ENCODE measurements at regions not wholly inside any gene's neighbourhood (a gene's known extent, or its start where the extent isn't known, plus 50 kb on each side); places are given as distances from the start of the nearest gene placed in this dataset.

GRCh38 chr11:70764356-70764905 is 366.1 kb downstream of the CTTN start:
- no peak overlapping the region for H2AFZ ChIP-seq (ENCODE audit: low read depth, low read length)
- no peaks in the 10 kb centered on the region for H3K27me3 ChIP-seq (ENCODE audit: insufficient read depth, low read depth, low read length)
- H3K9me2 ChIP-seq (ENCODE audit: insufficient read depth, low read length), result no peaks in the 10 kb centered on the region
- H4K20me1 ChIP-seq (ENCODE audit: insufficient read depth), result no peaks in the 10 kb centered on the region
- TF ChIP-seq REST (IDR thresholded peaks at IDR 0.05; ENCODE audit: borderline replicate concordance) (no peak), POLR2AphosphoS5 (IDR thresholded peaks at IDR 0.05) (no peak), RAD21 (conservative IDR thresholded peaks at IDR 0.05) (no peak), EZH2 (IDR thresholded peaks at IDR 0.05; ENCODE audit: borderline replicate concordance, insufficient read depth, low read length, poor library complexity, severe bottlenecking) (no peak), EP300 (conservative IDR thresholded peaks at IDR 0.05; ENCODE audit: poor library complexity, severe bottlenecking) (no peak), MXI1 (conservative IDR thresholded peaks at IDR 0.05; ENCODE audit: poor library complexity, severe bottlenecking) (no peak), TAF1 (IDR thresholded peaks at IDR 0.05; ENCODE audit: low read depth) (no peak), SMC3 (conservative IDR thresholded peaks at IDR 0.05; ENCODE audit: poor library complexity) (no peak)
- TF ChIP-seq, protein P1, sequence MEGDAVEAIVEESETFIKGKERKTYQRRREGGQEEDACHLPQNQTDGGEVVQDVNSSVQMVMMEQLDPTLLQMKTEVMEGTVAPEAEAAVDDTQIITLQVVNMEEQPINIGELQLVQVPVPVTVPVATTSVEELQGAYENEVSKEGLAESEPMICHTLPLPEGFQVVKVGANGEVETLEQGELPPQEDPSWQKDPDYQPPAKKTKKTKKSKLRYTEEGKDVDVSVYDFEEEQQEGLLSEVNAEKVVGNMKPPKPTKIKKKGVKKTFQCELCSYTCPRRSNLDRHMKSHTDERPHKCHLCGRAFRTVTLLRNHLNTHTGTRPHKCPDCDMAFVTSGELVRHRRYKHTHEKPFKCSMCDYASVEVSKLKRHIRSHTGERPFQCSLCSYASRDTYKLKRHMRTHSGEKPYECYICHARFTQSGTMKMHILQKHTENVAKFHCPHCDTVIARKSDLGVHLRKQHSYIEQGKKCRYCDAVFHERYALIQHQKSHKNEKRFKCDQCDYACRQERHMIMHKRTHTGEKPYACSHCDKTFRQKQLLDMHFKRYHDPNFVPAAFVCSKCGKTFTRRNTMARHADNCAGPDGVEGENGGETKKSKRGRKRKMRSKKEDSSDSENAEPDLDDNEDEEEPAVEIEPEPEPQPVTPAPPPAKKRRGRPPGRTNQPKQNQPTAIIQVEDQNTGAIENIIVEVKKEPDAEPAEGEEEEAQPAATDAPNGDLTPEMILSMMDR (IDR thresholded peaks at IDR 0.05; ENCODE audit: poor library complexity, severe bottlenecking), result no peak
- no peaks in the 10 kb centered on the region for H3F3A ChIP-seq (ENCODE audit: insufficient read depth, low read length, poor library complexity, severe bottlenecking)
- no peaks in the 10 kb centered on the region for H3K36me3 ChIP-seq (ENCODE audit: insufficient read depth, low read length)
- H3K79me2 ChIP-seq (replicated peaks; ENCODE audit: insufficient read depth, low read length), result no peaks in the 10 kb centered on the region
- H3K4me2 ChIP-seq (ENCODE audit: low read length), result no peak overlapping the region
- no peaks in the 10 kb centered on the region for H3K9me3 ChIP-seq (ENCODE audit: low read length)
- H3K27ac ChIP-seq (ENCODE audit: low read length), result no peak overlapping the region
- H3K9ac ChIP-seq (ENCODE audit: low read length), result no peak overlapping the region
- H3K4me3 ChIP-seq (ENCODE audit: low read length), result no peak overlapping the region

- Histone ChIP-seq H3K27ac (ENCODE audit: low read length) (no peak overlapping the region), H3K9me3 (ENCODE audit: low read length) (no peaks in the 10 kb centered on the region), H4K20me1 (ENCODE audit: insufficient read depth) (no peaks in the 10 kb centered on the region), H3K9ac (ENCODE audit: low read length) (no peak overlapping the region), H3K27me3 (ENCODE audit: insufficient read depth, low read depth, low read length) (no peaks in the 10 kb centered on the region), H2AFZ (ENCODE audit: low read depth, low read length) (no peak overlapping the region), H3K36me3 (ENCODE audit: insufficient read depth, low read length) (no peaks in the 10 kb centered on the region), H3F3A (ENCODE audit: insufficient read depth, low read length, poor library complexity, severe bottlenecking) (no peaks in the 10 kb centered on the region), H3K9me2 (ENCODE audit: insufficient read depth, low read length) (no peaks in the 10 kb centered on the region), H3K79me2 (replicated peaks; ENCODE audit: insufficient read depth, low read length) (no peaks in the 10 kb centered on the region), H3K4me3 (ENCODE audit: low read length) (no peak overlapping the region), H3K4me2 (ENCODE audit: low read length) (no peak overlapping the region)
- no peak for TF ChIP-seq MXI1 (conservative IDR thresholded peaks at IDR 0.05; ENCODE audit: poor library complexity, severe bottlenecking)
- TF ChIP-seq EZH2 (IDR thresholded peaks at IDR 0.05; ENCODE audit: borderline replicate concordance, insufficient read depth, low read length, poor library complexity, severe bottlenecking), result no peak
These were observed 368.6 kb downstream of the CTTN start for GRCh38 chr11:70766901-70767300.
